ENCODE measurements at regions not wholly inside any gene's neighbourhood (a gene's known extent, or its start where the extent isn't known, plus 50 kb on each side); places are given as distances from the start of the nearest gene placed in this dataset.
"Not testable (repeated sequence)": the region's sequence is repeated elsewhere in the genome, so short reads cannot be mapped to it uniquely, and the experiment has no call there.

GRCh38 chr9:115880221-115880885, 273.2 kb upstream of the PAPPA start:
- Histone ChIP-seq H3K9me3 (ENCODE audit: control insufficient read depth in 2 of 2, insufficient read depth in 1 of 2, low read depth in 1 of 2, low read length in 1 of 2) (no peaks in the 10 kb centered on the region), H3K4me1 (ENCODE audit: control insufficient read depth in 3 of 3, insufficient read depth in 2 of 3, low read depth in 1 of 3, low read length in 2 of 3) (no peaks in the 10 kb centered on the region), H3K27ac (ENCODE audit: low read depth in 1 of 3, low read length in 2 of 3) (no peak overlapping the region), H3K4me3 (ENCODE audit: low read depth in 1 of 3, low read length in 3 of 3) (no peak overlapping the region), H3K36me3 (ENCODE audit: control insufficient read depth in 3 of 3, insufficient read depth in 2 of 3, low read depth in 1 of 3, low read length in 3 of 3) (no peaks in the 10 kb centered on the region), H3K27me3 (ENCODE audit: control insufficient read depth in 3 of 3, insufficient read depth in 3 of 3, low read length in 3 of 3) (no peaks in the 10 kb centered on the region)
- DNase-seq, result no peak
- 51 to 69% (median 55%) methylated on average over 5 of the region's 5 CpGs for WGBS, 3 donors
- FAIRE-seq, result no peak

- H3K27ac ChIP-seq (ENCODE audit: low read depth in 1 of 3, low read length in 2 of 3), result no peak overlapping the region
- H3K4me1 ChIP-seq (ENCODE audit: control insufficient read depth in 3 of 3, insufficient read depth in 2 of 3, low read depth in 1 of 3, low read length in 2 of 3), result no peaks in the 10 kb centered on the region
- no peaks in the 10 kb centered on the region for H3K9me3 ChIP-seq (ENCODE audit: control insufficient read depth in 2 of 2, insufficient read depth in 1 of 2, low read depth in 1 of 2, low read length in 1 of 2)
- no peaks in the 10 kb centered on the region for H3K27me3 ChIP-seq (ENCODE audit: control insufficient read depth in 3 of 3, insufficient read depth in 3 of 3, low read length in 3 of 3)
- DNase-seq (no peak), FAIRE-seq (no peak)
- H3K36me3 ChIP-seq (ENCODE audit: control insufficient read depth in 3 of 3, insufficient read depth in 2 of 3, low read depth in 1 of 3, low read length in 3 of 3), result no peaks in the 10 kb centered on the region
- no peak overlapping the region for H3K4me3 ChIP-seq (ENCODE audit: low read depth in 1 of 3, low read length in 3 of 3)
These were observed 270.7 kb upstream of the PAPPA start for GRCh38 chr9:115882911-115883310.

GRCh38 chr9:115883467-115884329, 269.9 kb upstream of the PAPPA start:
- Histone ChIP-seq H3K27ac (ENCODE audit: low read depth in 1 of 3, low read length in 2 of 3) (no peak overlapping the region), H3K4me1 (ENCODE audit: control insufficient read depth in 3 of 3, insufficient read depth in 2 of 3, low read depth in 1 of 3, low read length in 2 of 3) (no peaks in the 10 kb centered on the region), H3K4me3 (ENCODE audit: low read depth in 1 of 3, low read length in 3 of 3) (no peak overlapping the region), H3K27me3 (ENCODE audit: control insufficient read depth in 3 of 3, insufficient read depth in 3 of 3, low read length in 3 of 3) (no peaks in the 10 kb centered on the region), H3K36me3 (ENCODE audit: control insufficient read depth in 3 of 3, insufficient read depth in 2 of 3, low read depth in 1 of 3, low read length in 3 of 3) (no peaks in the 10 kb centered on the region), H3K9me3 (ENCODE audit: control insufficient read depth in 2 of 2, insufficient read depth in 1 of 2, low read depth in 1 of 2, low read length in 1 of 2) (no peaks in the 10 kb centered on the region)
- 10 to 33% (median 25%) methylated on average over 5 of the region's 5 CpGs for WGBS, 3 donors
- no peak for FAIRE-seq
- peak; percentile 24 to 27 for DNase-seq

GRCh38 chr9:115884846-115885245, 268.7 kb upstream of the PAPPA start:
- Histone ChIP-seq H3K27me3 (ENCODE audit: control insufficient read depth in 3 of 3, insufficient read depth in 3 of 3, low read length in 3 of 3) (no peaks in the 10 kb centered on the region), H3K36me3 (ENCODE audit: control insufficient read depth in 3 of 3, insufficient read depth in 2 of 3, low read depth in 1 of 3, low read length in 3 of 3) (no peaks in the 10 kb centered on the region), H3K4me1 (ENCODE audit: control insufficient read depth in 3 of 3, insufficient read depth in 2 of 3, low read depth in 1 of 3, low read length in 2 of 3) (no peaks in the 10 kb centered on the region), H3K27ac (ENCODE audit: low read depth in 1 of 3, low read length in 2 of 3) (no peak overlapping the region), H3K4me3 (ENCODE audit: low read depth in 1 of 3, low read length in 3 of 3) (no peak overlapping the region), H3K9me3 (ENCODE audit: control insufficient read depth in 2 of 2, insufficient read depth in 1 of 2, low read depth in 1 of 2, low read length in 1 of 2) (no peaks in the 10 kb centered on the region)
- DNase-seq, result no peak
- no peak for FAIRE-seq
- 40 to 49% (median 43%) methylated on average over 2 of the region's 2 CpGs for WGBS, 3 donors

- FAIRE-seq (no peak), DNase-seq (no peak)
- 65 to 77% (median 70%) methylated on average over 5 of the region's 5 CpGs for WGBS, 3 donors
- H3K4me3 ChIP-seq (ENCODE audit: low read depth in 1 of 3, low read length in 3 of 3), result no peak overlapping the region
- no peaks in the 10 kb centered on the region for H3K9me3 ChIP-seq (ENCODE audit: control insufficient read depth in 2 of 2, insufficient read depth in 1 of 2, low read depth in 1 of 2, low read length in 1 of 2)
- H3K27me3 ChIP-seq (ENCODE audit: control insufficient read depth in 3 of 3, insufficient read depth in 3 of 3, low read length in 3 of 3), result no peaks in the 10 kb centered on the region
- H3K4me1 ChIP-seq (ENCODE audit: control insufficient read depth in 3 of 3, insufficient read depth in 2 of 3, low read depth in 1 of 3, low read length in 2 of 3), result no peaks in the 10 kb centered on the region
- H3K36me3 ChIP-seq (ENCODE audit: control insufficient read depth in 3 of 3, insufficient read depth in 2 of 3, low read depth in 1 of 3, low read length in 3 of 3), result no peaks in the 10 kb centered on the region
- H3K27ac ChIP-seq (ENCODE audit: low read depth in 1 of 3, low read length in 2 of 3), result no peak overlapping the region
These were observed 265.5 kb upstream of the PAPPA start for GRCh38 chr9:115888131-115888530.

- DNase-seq, result no peak
- WGBS, 3 donors, result 17 to 31% (median 26%) methylated on average over 2 of the region's 2 CpGs
These were observed 261.7 kb upstream of the PAPPA start for GRCh38 chr9:115891929-115892328.

GRCh38 chr9:115898478-115898877, 255.1 kb upstream of the PAPPA start:
- not testable (repeated sequence) for H3K27ac ChIP-seq (ENCODE audit: low read depth in 1 of 3, low read length in 2 of 3)

More at GRCh38 chr9:115891929-115892328, 261.7 kb upstream of the PAPPA start:
- no peaks in the 10 kb centered on the region for H3K36me3 ChIP-seq (ENCODE audit: control insufficient read depth in 3 of 3, insufficient read depth in 2 of 3, low read depth in 1 of 3, low read length in 3 of 3)
- H3K4me3 ChIP-seq (ENCODE audit: low read depth in 1 of 3, low read length in 3 of 3), result no peak overlapping the region
- no peak overlapping the region for H3K27ac ChIP-seq (ENCODE audit: low read depth in 1 of 3, low read length in 2 of 3)
- no peaks in the 10 kb centered on the region for H3K27me3 ChIP-seq (ENCODE audit: control insufficient read depth in 3 of 3, insufficient read depth in 3 of 3, low read length in 3 of 3)
- no peaks in the 10 kb centered on the region for H3K9me3 ChIP-seq (ENCODE audit: control insufficient read depth in 2 of 2, insufficient read depth in 1 of 2, low read depth in 1 of 2, low read length in 1 of 2)
- no peaks in the 10 kb centered on the region for H3K4me1 ChIP-seq (ENCODE audit: control insufficient read depth in 3 of 3, insufficient read depth in 2 of 3, low read depth in 1 of 3, low read length in 2 of 3)
- no peak for FAIRE-seq

GRCh38 chr9:115900698-115901097, 252.9 kb upstream of the PAPPA start:
- Histone ChIP-seq H3K4me3 (ENCODE audit: low read depth in 1 of 3, low read length in 3 of 3) (no peak overlapping the region), H3K27me3 (ENCODE audit: control insufficient read depth in 3 of 3, insufficient read depth in 3 of 3, low read length in 3 of 3) (no peaks in the 10 kb centered on the region), H3K36me3 (ENCODE audit: control insufficient read depth in 3 of 3, insufficient read depth in 2 of 3, low read depth in 1 of 3, low read length in 3 of 3) (no peaks in the 10 kb centered on the region), H3K4me1 (ENCODE audit: control insufficient read depth in 3 of 3, insufficient read depth in 2 of 3, low read depth in 1 of 3, low read length in 2 of 3) (no peaks in the 10 kb centered on the region), H3K27ac (ENCODE audit: low read depth in 1 of 3, low read length in 2 of 3) (no peak overlapping the region), H3K9me3 (ENCODE audit: control insufficient read depth in 2 of 2, insufficient read depth in 1 of 2, low read depth in 1 of 2, low read length in 1 of 2) (no peaks in the 10 kb centered on the region)
- no peak for FAIRE-seq
- DNase-seq, result no peak

More at GRCh38 chr9:115898478-115898877, 255.1 kb upstream of the PAPPA start:
- not testable (repeated sequence) for FAIRE-seq; DNase-seq; H3K4me3 ChIP-seq (ENCODE audit: low read depth in 1 of 3, low read length in 3 of 3); H3K9me3 ChIP-seq (ENCODE audit: control insufficient read depth in 2 of 2, insufficient read depth in 1 of 2, low read depth in 1 of 2, low read length in 1 of 2); H3K27me3 ChIP-seq (ENCODE audit: control insufficient read depth in 3 of 3, insufficient read depth in 3 of 3, low read length in 3 of 3); H3K36me3 ChIP-seq (ENCODE audit: control insufficient read depth in 3 of 3, insufficient read depth in 2 of 3, low read depth in 1 of 3, low read length in 3 of 3); H3K4me1 ChIP-seq (ENCODE audit: control insufficient read depth in 3 of 3, insufficient read depth in 2 of 3, low read depth in 1 of 3, low read length in 2 of 3)
- WGBS, 3 donors, result 44 to 71% (median 51%) methylated on average over 2 of the region's 2 CpGs
